ENCODE measurements at regions not wholly inside any gene's neighbourhood (a gene's known extent, or its start where the extent isn't known, plus 50 kb on each side); places are given as distances from the start of the nearest gene placed in this dataset.
"Not testable (repeated sequence)": the region's sequence is repeated elsewhere in the genome, so short reads cannot be mapped to it uniquely, and the experiment has no call there.

GRCh38 chr14:82811246-82811645 lies 1277.6 kb upstream of the SEL1L start:
- no peaks in the 10 kb centered on the region for H3K36me3 ChIP-seq (ENCODE audit: control insufficient read depth, insufficient read depth, low read length)
- no peak overlapping the region for H3K4me3 ChIP-seq (ENCODE audit: low read depth, low read length)
- DNase-seq (ENCODE audit: low read depth): no peak
- H3K27me3 ChIP-seq (ENCODE audit: control insufficient read depth, insufficient read depth, low read length): no peaks in the 10 kb centered on the region
- no peak for TF ChIP-seq CTCF (IDR thresholded peaks at IDR 0.05; ENCODE audit: insufficient read depth, low read length, poor library complexity, severe bottlenecking)

- H3K4me3 ChIP-seq (ENCODE audit: low read depth, low read length); H3K27me3 ChIP-seq (ENCODE audit: control insufficient read depth, insufficient read depth, low read length); DNase-seq (ENCODE audit: low read depth); H3K36me3 ChIP-seq (ENCODE audit: control insufficient read depth, insufficient read depth, low read length): not testable (repeated sequence)
Observed at GRCh38 chr14:82814339-82814738, 1280.7 kb upstream of the SEL1L start.

GRCh38 chr14:82830596-82830995 lies 1296.9 kb upstream of the SEL1L start:
- TF ChIP-seq CTCF (IDR thresholded peaks at IDR 0.05; ENCODE audit: insufficient read depth, low read length, poor library complexity, severe bottlenecking): no peak
- no peaks in the 10 kb centered on the region for H3K36me3 ChIP-seq (ENCODE audit: control insufficient read depth, insufficient read depth, low read length)
- no peaks in the 10 kb centered on the region for H3K27me3 ChIP-seq (ENCODE audit: control insufficient read depth, insufficient read depth, low read length)
- DNase-seq (ENCODE audit: low read depth): no peak
- no peak overlapping the region for H3K4me3 ChIP-seq (ENCODE audit: low read depth, low read length)

- no peak for DNase-seq (ENCODE audit: low read depth)
- no peak overlapping the region for H3K4me3 ChIP-seq (ENCODE audit: low read depth, low read length)
- TF ChIP-seq CTCF (IDR thresholded peaks at IDR 0.05; ENCODE audit: insufficient read depth, low read length, poor library complexity, severe bottlenecking): no peak
- no peaks in the 10 kb centered on the region for H3K27me3 ChIP-seq (ENCODE audit: control insufficient read depth, insufficient read depth, low read length)
- H3K36me3 ChIP-seq (ENCODE audit: control insufficient read depth, insufficient read depth, low read length): no peaks in the 10 kb centered on the region
Observed at GRCh38 chr14:82836256-82836950, 1302.8 kb upstream of the SEL1L start.

- no peak for TF ChIP-seq CTCF (IDR thresholded peaks at IDR 0.05; ENCODE audit: insufficient read depth, low read length, poor library complexity, severe bottlenecking)
Observed at GRCh38 chr14:82837611-82838140, 1304.0 kb upstream of the SEL1L start.

GRCh38 chr14:82850576-82850975 lies 1316.9 kb upstream of the SEL1L start:
- TF ChIP-seq CTCF (IDR thresholded peaks at IDR 0.05; ENCODE audit: insufficient read depth, low read length, poor library complexity, severe bottlenecking): no peak
- Histone ChIP-seq H3K27me3 (ENCODE audit: control insufficient read depth, insufficient read depth, low read length) (no peaks in the 10 kb centered on the region), H3K4me3 (ENCODE audit: low read depth, low read length) (no peak overlapping the region), H3K36me3 (ENCODE audit: control insufficient read depth, insufficient read depth, low read length) (no peaks in the 10 kb centered on the region)
- DNase-seq (ENCODE audit: low read depth): no peak

More at GRCh38 chr14:82837611-82838140, 1304.0 kb upstream of the SEL1L start:
- no peak for DNase-seq (ENCODE audit: low read depth)
- Histone ChIP-seq H3K4me3 (ENCODE audit: low read depth, low read length) (no peak overlapping the region), H3K36me3 (ENCODE audit: control insufficient read depth, insufficient read depth, low read length) (no peaks in the 10 kb centered on the region), H3K27me3 (ENCODE audit: control insufficient read depth, insufficient read depth, low read length) (no peaks in the 10 kb centered on the region)

Measured in kidney epithelial cell (primary cell).